Muscle layer of colon (tissue), 2 donors: ENCODE measurements at regions not wholly inside any gene's neighbourhood (a gene's known extent, or its start where the extent isn't known, plus 50 kb on each side); places are given as distances from the start of the nearest gene placed in this dataset.

Experiments used
- H3K27ac ChIP-seq: one replicate; pipeline ENCODE4 v1.7.0; 2013; ENCODE audit warnings: low read depth, mild to moderate bottlenecking, low read length, moderate library complexity
- H3K27me3 ChIP-seq, 2 donors: one replicate each; pipeline ENCODE4 v1.7.0; 2013; ENCODE audit warnings: low read length in 2 of 2, mild to moderate bottlenecking in 2 of 2; ENCODE audit not compliant: insufficient read depth in 2 of 2, control insufficient read depth in 1 of 2
- H3K36me3 ChIP-seq: one replicate; pipeline ENCODE4 v1.7.0; 2013; ENCODE audit warnings: mild to moderate bottlenecking, low read length; ENCODE audit not compliant: insufficient read depth
- H3K4me1 ChIP-seq: one replicate; pipeline ENCODE4 v1.7.0; 2013; ENCODE audit warnings: mild to moderate bottlenecking, low read length; ENCODE audit not compliant: insufficient read depth
- H3K4me3 ChIP-seq, 2 donors: one replicate each; pipeline ENCODE4 v1.7.0; 2013; ENCODE audit warnings: low read length in 2 of 2, low read depth in 1 of 2, mild to moderate bottlenecking in 1 of 2, moderate library complexity in 1 of 2
- H3K9ac ChIP-seq: one replicate; pipeline ENCODE4 v1.7.0; 2013; ENCODE audit warnings: low read length
- H3K9me3 ChIP-seq: one replicate; pipeline ENCODE4 v1.7.0; 2013; ENCODE audit warnings: mild to moderate bottlenecking, low read length
- donor health status: abdominal sarcoma.
- donor health status: Adenocarcinoma of cecum.

DNA sequence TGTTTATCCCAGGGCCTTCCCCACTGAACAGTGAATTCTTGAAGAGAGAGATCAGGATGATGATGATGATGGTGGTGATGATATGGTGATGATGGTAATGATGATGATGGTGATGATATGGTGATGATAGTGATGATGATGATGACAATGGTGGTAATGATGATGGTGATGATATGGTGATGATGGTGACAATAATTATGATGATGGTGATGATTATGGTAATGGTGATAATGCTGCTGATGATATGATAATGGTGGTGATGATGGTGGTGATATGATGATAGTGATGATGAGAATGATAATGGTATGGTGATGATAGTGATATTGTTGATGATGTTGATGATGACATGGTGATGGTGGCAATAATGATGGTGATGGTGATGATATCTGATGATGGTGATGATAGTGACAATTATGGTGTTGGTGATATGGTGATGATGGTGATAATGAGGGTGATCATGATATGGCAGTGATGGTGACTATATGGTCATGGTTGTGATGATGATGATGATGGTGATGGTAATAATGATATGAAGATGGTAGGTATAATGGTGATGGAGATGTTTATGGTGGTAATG is 99.9 kb downstream of the HAPSTR1 start:
- Histone ChIP-seq H3K4me3 (no peak overlapping the region), H3K9me3 (no peaks in the 10 kb centered on the region), H3K27me3 (no peaks in the 10 kb centered on the region), H3K27ac (no peak overlapping the region), H3K9ac (no peak overlapping the region), H3K36me3 (no peaks in the 10 kb centered on the region), H3K4me1 (no peaks in the 10 kb centered on the region)

DNA sequence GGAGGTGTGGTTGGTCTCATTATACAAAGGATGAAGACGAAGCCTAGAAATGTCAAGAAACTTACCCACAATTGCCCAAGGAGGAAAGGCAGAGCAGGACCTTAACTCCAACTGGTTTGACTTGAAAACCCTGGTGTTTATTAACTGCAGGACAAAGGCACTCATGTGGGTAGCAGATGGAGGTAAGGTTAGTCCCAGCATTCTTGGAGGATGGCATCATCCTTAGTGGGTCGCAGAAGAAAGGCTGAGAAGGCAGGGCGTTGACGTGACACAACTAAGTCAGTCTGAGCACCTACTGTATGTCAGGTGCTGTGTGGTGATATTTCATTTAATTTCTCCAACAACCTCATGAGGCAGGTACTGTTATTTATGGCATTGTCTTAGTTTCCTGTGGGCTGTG is 101.3 kb downstream of the HAPSTR1 start:
- Histone ChIP-seq H3K27ac (no peak overlapping the region), H3K4me1 (no peaks in the 10 kb centered on the region), H3K4me3 (no peak overlapping the region), H3K36me3 (no peaks in the 10 kb centered on the region), H3K9ac (no peak overlapping the region), H3K27me3 (no peaks in the 10 kb centered on the region), H3K9me3 (no peaks in the 10 kb centered on the region)

DNA sequence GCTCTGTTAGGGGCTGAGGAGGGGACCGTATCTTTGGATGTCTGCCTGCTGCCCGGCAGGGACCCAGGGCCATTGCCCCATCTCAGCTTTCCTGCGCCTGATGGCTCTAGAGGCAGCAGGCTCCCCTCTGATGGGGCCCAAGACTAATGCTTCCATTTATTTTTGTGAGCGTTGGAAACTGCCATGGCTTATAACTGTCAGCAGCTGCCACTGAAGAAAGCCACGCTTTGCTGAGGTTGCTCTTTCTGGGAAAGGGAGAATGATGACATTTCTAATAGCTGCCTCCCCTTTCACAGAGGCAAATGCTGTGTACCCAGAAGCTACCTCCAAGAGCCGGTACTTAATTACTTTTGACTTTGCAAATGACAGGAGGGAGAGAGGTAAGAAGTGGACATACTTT is 103.8 kb downstream of the HAPSTR1 start:
- no peak overlapping the region for H3K4me3 ChIP-seq
- no peaks in the 10 kb centered on the region for H3K27me3 ChIP-seq
- H3K9ac ChIP-seq: no peak overlapping the region
- H3K4me1 ChIP-seq: no peaks in the 10 kb centered on the region
- H3K9me3 ChIP-seq: no peaks in the 10 kb centered on the region
- no peak overlapping the region for H3K27ac ChIP-seq
- no peaks in the 10 kb centered on the region for H3K36me3 ChIP-seq

DNA sequence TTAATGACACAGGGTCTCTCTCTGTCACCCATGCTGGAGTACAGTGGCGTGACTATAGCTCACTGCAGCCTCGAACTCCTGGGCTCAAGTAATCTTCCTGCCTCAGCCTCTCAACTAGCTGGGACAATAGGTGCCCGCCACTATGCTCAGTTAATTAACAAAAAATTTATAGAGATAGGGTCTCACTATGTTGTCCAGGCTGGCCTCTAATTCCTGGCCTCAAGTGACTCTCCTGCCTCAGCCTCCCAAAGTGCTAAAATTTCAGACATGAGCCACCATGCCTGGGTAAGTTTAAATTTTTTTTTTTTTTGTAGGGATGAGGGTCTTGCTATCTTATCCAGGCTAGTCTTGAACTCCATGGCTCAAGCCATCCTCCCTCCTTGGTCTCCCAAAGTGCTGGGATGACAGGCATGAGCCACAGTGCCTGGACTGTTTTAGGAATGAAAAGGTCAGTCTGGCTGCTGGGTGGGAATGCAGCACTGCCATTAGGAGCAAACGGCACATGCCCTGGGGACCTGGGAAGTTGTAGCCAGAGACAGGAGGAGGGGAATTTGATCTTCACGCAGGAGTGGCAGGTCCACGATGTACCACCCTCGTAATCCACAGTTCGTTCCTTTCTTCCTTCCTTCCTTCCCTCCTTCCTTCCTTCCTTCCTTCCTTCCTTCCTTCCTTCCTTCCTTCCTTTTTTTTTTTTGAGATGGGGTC is 106.7 kb downstream of the HAPSTR1 start:
- H3K27me3 ChIP-seq: no peaks in the 10 kb centered on the region
- no peaks in the 10 kb centered on the region for H3K36me3 ChIP-seq
- H3K9ac ChIP-seq: no peak overlapping the region
- no peaks in the 10 kb centered on the region for H3K4me1 ChIP-seq
- H3K4me3 ChIP-seq: no peak overlapping the region
- H3K27ac ChIP-seq: no peak overlapping the region
- H3K9me3 ChIP-seq: no peaks in the 10 kb centered on the region

DNA sequence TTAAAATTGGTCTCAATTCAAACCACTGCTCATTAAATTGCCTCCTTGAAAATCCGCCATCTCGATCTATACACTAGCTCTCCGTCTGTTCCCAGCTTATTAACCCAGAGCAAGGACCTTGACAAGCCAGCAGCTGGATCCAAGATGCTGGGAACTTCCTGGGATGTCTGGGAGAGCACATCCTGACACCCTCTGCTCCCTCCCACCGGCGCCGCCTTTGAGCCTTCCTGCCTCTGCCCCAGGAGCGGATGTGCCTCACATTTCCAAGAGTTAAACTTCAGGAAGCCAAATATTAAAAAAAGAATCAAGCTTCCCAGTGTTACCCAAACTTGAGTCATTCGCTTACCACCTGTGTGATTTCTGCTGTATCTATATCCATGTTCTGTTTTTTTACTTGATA is 107.9 kb downstream of the HAPSTR1 start:
- Histone ChIP-seq H3K4me1 (no peaks in the 10 kb centered on the region), H3K4me3 (no peak overlapping the region), H3K9me3 (no peaks in the 10 kb centered on the region), H3K9ac (no peak overlapping the region), H3K27me3 (no peaks in the 10 kb centered on the region), H3K36me3 (no peaks in the 10 kb centered on the region), H3K27ac (no peak overlapping the region)

DNA sequence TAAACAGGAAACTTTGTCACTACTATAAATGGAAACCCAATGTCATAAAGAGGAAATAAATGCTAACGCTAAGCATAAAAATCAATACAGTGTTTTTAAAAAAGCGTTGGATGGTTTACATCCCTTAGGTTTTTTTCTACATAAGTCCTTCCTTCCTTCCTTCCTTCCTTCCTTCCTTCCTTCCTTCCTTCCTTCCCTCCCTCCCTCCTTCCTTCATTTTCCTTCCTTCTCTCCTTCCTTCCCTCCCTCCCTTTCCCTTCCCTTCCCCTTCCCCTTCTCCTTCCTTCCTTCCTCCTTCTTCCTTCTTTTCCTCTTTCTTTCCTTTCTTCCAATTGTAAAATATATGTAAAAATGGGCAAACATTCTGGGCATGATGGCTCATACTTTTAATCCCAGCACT is 108.3 kb downstream of the HAPSTR1 start:
- no peak overlapping the region for H3K9ac ChIP-seq
- H3K27me3 ChIP-seq: no peaks in the 10 kb centered on the region
- no peaks in the 10 kb centered on the region for H3K36me3 ChIP-seq
- H3K4me3 ChIP-seq: no peak overlapping the region
- H3K27ac ChIP-seq: no peak overlapping the region
- H3K4me1 ChIP-seq: no peaks in the 10 kb centered on the region
- H3K9me3 ChIP-seq: no peaks in the 10 kb centered on the region

DNA sequence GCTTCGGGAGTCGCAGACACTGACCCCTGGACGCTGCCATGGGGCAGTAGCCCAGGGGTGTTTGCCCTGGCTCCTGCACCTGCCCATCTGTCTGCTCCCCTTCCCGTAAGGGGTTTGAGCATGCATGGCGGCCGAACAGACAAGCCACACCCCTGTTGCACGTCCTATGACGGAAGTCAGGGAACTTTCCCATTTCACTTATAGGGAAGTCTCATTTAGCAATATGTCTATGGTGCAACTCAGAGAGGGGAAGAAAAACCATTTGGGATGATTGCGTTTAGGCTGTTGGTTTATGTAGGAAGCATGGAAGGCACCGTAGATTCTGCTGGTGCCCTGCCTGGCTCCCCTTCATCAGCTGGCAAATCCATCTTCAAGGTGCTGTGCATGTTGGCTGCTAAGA is 112.5 kb downstream of the HAPSTR1 start:
- no peak overlapping the region for H3K4me3 ChIP-seq
- H3K9me3 ChIP-seq: no peaks in the 10 kb centered on the region
- no peak overlapping the region for H3K27ac ChIP-seq
- H3K36me3 ChIP-seq: no peaks in the 10 kb centered on the region
- H3K9ac ChIP-seq: no peak overlapping the region
- no peaks in the 10 kb centered on the region for H3K4me1 ChIP-seq
- no peaks in the 10 kb centered on the region for H3K27me3 ChIP-seq

DNA sequence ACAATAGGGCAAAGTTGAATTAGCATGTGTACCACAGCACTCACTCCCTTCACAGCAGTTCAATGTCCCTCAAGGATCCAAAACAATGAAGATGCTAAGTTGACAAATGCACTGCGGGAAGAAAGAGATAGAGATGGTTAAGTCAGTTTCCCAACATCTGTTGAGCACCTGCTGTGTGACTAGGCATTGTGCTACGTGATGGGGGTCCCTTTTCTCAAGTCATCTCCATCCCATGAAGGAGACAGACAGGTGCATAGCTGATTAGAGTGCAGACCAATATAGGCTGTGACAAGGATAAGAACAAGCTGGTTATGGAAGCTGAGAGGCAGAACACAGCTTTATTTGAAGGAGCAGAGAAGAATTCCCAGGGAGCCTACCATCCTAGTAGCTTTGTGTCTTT is 114.2 kb downstream of the HAPSTR1 start:
- Histone ChIP-seq H3K27ac (no peak overlapping the region), H3K27me3 (no peaks in the 10 kb centered on the region), H3K9ac (no peak overlapping the region), H3K36me3 (no peaks in the 10 kb centered on the region), H3K4me1 (no peaks in the 10 kb centered on the region), H3K9me3 (no peaks in the 10 kb centered on the region), H3K4me3 (no peak overlapping the region)

DNA sequence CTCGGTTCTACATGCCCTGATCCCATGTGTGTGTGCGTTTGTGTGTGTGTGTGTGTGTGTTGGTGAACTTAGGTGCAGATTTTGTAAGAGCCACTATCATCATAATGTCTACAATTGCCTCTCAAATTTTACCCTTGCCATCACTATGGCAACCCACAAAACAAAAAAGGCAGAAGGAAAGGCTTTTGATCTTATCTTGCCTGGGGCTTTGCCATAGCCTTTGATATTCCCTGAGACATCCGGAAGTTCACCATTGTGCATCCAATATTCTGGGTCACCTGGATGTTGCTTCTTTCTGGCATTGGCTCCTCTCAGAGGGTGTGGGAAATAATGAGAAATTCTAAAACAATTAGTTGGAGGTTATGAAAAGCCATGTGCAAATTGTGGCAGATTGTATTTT is 114.7 kb downstream of the HAPSTR1 start:
- Histone ChIP-seq H3K27me3 (no peaks in the 10 kb centered on the region), H3K4me1 (no peaks in the 10 kb centered on the region), H3K27ac (no peak overlapping the region), H3K4me3 (no peak overlapping the region), H3K36me3 (no peaks in the 10 kb centered on the region), H3K9me3 (no peaks in the 10 kb centered on the region), H3K9ac (no peak overlapping the region)

DNA sequence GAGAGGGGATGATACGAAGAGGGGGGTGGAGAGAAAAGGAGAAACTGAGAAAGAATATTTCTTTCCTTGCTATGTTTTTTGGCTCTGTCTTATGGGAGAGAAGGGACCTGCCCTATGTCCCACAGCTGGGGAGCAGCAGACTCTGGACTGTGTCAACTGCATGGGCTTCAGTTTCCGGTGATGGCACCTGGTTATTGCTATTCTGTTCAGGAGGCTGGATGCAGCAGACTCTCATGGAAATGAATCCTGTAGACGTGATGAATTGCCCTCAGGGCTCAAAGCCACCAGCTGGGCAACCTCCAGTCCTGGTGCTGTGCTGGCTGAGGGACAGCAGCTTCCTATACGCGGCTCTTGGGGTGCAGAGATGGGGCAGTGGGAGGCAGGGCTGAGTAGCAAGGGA is 121.2 kb downstream of the HAPSTR1 start:
- Histone ChIP-seq H3K9me3 (no peaks in the 10 kb centered on the region), H3K4me1 (no peaks in the 10 kb centered on the region), H3K4me3 (no peak overlapping the region), H3K9ac (no peak overlapping the region), H3K27me3 (no peaks in the 10 kb centered on the region), H3K27ac (no peak overlapping the region), H3K36me3 (no peaks in the 10 kb centered on the region)

DNA sequence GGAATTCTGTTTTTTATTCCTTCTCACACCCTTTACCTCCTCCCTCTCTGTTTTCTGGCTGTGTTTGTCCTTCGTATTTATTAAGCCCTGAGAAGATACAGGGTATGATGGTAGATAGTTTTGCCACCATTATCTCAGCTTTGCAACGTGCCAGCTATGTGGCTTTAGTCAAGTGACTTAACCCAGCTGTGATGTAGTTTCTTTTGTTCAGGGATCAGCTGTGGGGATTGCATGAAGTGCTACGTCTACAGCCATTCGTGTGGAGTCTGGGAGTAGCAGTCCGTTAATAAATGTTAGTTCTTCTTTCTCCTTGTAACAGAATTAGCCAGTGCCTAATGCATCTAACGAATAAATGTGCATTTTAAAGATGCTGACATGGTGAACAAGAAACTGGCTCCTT is 128.4 kb downstream of the HAPSTR1 start:
- Histone ChIP-seq H3K4me3 (no peak overlapping the region), H3K36me3 (no peaks in the 10 kb centered on the region)

More for the DNA sequence above, 128.4 kb downstream of the HAPSTR1 start:
- H3K9ac ChIP-seq: no peak overlapping the region
- peaks cover 6% of the 10 kb centered on the region for H3K9me3 ChIP-seq
- no peak overlapping the region for H3K27ac ChIP-seq
- H3K4me1 ChIP-seq: no peaks in the 10 kb centered on the region
- no peaks in the 10 kb centered on the region for H3K27me3 ChIP-seq
